ENCODE measurements at regions not wholly inside any gene's neighbourhood (a gene's known extent, or its start where the extent isn't known, plus 50 kb on each side); places are given as distances from the start of the nearest gene placed in this dataset.

DNA sequence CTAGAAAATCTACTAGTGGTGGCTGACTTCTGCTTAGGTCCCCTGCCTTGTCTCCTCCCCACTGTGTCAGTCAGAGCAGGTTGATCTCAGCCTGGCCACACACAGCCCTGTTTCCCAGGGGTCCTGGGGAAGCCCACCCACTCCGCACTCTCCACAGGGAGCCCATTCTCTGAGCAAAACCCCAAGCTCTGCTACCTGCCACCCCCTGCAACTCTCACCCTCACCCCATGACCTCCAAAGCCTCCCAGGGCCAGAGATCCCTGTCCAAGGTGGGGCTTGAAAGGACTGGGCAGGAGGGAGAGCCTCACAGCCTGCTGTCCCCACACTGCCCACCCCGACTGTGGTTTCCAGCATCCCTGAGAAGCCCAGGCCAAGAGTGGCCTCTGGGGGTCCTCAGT is 58.8 kb upstream of the ZNF536 start:
- TF ChIP-seq, protein P1, sequence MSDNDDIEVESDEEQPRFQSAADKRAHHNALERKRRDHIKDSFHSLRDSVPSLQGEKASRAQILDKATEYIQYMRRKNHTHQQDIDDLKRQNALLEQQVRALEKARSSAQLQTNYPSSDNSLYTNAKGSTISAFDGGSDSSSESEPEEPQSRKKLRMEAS (IDR thresholded peaks at IDR 0.05): no peak
- TF ChIP-seq GABPA (IDR thresholded peaks at IDR 0.05; ENCODE audit: borderline replicate concordance, insufficient read depth, low read length) (no peak), EZH2 (IDR thresholded peaks at IDR 0.05; ENCODE audit: low read depth, low read length, severe bottlenecking) (no peak)

All from H1 (cell line).